Activated CD8-positive, alpha-beta T cell treated with anti-CD3 and anti-CD28 coated beads, Interleukin-2, amount 10 ng/mL, durations not matched to agents 7 days and 5 days (primary cell): ENCODE measurements at regions not wholly inside any gene's neighbourhood (a gene's known extent, or its start where the extent isn't known, plus 50 kb on each side); places are given as distances from the start of the nearest gene placed in this dataset.
"Not testable (repeated sequence)": the region's sequence is repeated elsewhere in the genome, so short reads cannot be mapped to it uniquely, and the experiment has no call there.

Experiments
- ATAC-seq: fragments of 150-1000 bp; cut with Tn5 transposase; one replicate; pipeline ENCODE4 v1.10.0; 2021; ENCODE audit warnings: moderate library complexity
- CTCF ChIA-PET: fragments of 350-600 bp; sonication (Branson Sonifier 250); formaldehyde crosslinking; loops from one replicate; lab custom pipeline; 2021; ENCODE audit warnings: antibody characterized with exemption; lab: Charles Lee
- POLR2A ChIA-PET: fragments of 350-600 bp; sonication (Branson Sonifier 250); formaldehyde crosslinking; loops from one replicate; lab custom pipeline; 2021; ENCODE audit warnings: antibody characterized with exemption; lab: Charles Lee
- DNase-seq: peaks from one replicate; pipeline ENCODE4 v3.0.0-alpha.2; 2020
- H3K27ac Mint-ChIP-seq: one replicate; pipeline ENCODE4 v1.8.0; 2021; ENCODE audit warnings: mild to moderate bottlenecking, mixed read lengths
- H3K27me3 Mint-ChIP-seq: one replicate; pipeline ENCODE4 v1.8.0; 2021; ENCODE audit warnings: low read depth, mixed read lengths
- H3K36me3 Mint-ChIP-seq: one replicate; pipeline ENCODE4 v1.8.0; 2021; ENCODE audit warnings: low read depth, mixed read lengths
- H3K4me1 Mint-ChIP-seq: one replicate; pipeline ENCODE4 v1.8.0; 2021; ENCODE audit warnings: low read depth, mixed read lengths
- H3K4me3 Mint-ChIP-seq: one replicate; pipeline ENCODE4 v1.8.0; 2021; ENCODE audit warnings: mild to moderate bottlenecking, mixed read lengths
- H3K9me3 Mint-ChIP-seq: one replicate; pipeline ENCODE4 v1.8.0; 2022; ENCODE audit warnings: mixed read lengths; ENCODE audit not compliant: insufficient read depth

DNA sequence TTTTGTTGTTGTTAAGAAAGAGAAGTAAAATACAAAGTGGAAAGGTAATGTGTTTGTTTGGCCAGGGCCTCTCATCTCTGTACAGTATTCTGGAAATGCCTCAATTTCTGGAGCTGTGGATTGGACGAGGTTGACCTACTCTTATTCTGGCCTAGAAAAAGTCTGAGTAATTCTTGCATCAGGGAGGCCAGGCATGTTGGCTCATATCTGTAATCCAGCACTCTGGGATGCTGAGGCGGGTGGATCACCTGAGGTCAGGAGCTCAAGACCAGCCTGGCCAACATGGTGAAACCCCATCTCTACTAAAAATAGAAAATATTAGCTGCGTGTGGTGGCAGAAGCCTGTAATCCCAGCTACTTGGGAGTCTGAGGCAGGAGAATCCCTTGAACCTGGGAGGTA lies 259.8 kb downstream of the NPIPA7 start:
- POLR2A ChIA-PET, H3K27ac Mint-ChIP-seq, H3K27me3 Mint-ChIP-seq, H3K4me3 Mint-ChIP-seq, H3K4me1 Mint-ChIP-seq, CTCF ChIA-PET, H3K9me3 Mint-ChIP-seq, ATAC-seq, H3K36me3 Mint-ChIP-seq, DNase-seq: not testable (repeated sequence)

DNA sequence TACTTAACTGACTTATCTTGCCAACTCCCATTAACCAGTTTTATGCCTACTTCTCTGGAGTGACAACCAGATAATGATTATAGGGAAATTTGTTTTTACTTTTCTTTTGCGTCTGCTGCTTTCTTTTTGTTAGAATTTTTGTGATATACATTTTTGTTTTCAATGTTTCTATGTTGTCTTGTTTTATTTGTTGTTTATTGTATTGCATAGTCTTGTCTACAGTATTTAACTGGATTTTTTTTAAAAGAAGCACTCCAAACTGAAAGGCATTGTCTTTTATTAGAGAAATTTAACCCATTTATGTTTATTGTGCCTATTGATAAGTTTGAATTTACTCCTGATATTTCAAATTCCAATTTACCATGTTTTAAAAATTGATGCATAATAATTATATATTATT lies 264.9 kb downstream of the NPIPA7 start:
- H3K27ac Mint-ChIP-seq, H3K9me3 Mint-ChIP-seq, DNase-seq, POLR2A ChIA-PET, CTCF ChIA-PET, ATAC-seq, H3K36me3 Mint-ChIP-seq, H3K27me3 Mint-ChIP-seq, H3K4me1 Mint-ChIP-seq, H3K4me3 Mint-ChIP-seq: not testable (repeated sequence)

GRCh38 chr16:16648002-16648401 lies 269.1 kb downstream of the NPIPA7 start:
- CTCF ChIA-PET, POLR2A ChIA-PET, DNase-seq, ATAC-seq, H3K27me3 Mint-ChIP-seq, H3K9me3 Mint-ChIP-seq, H3K4me1 Mint-ChIP-seq, H3K36me3 Mint-ChIP-seq, H3K4me3 Mint-ChIP-seq, H3K27ac Mint-ChIP-seq: not testable (repeated sequence)

DNA sequence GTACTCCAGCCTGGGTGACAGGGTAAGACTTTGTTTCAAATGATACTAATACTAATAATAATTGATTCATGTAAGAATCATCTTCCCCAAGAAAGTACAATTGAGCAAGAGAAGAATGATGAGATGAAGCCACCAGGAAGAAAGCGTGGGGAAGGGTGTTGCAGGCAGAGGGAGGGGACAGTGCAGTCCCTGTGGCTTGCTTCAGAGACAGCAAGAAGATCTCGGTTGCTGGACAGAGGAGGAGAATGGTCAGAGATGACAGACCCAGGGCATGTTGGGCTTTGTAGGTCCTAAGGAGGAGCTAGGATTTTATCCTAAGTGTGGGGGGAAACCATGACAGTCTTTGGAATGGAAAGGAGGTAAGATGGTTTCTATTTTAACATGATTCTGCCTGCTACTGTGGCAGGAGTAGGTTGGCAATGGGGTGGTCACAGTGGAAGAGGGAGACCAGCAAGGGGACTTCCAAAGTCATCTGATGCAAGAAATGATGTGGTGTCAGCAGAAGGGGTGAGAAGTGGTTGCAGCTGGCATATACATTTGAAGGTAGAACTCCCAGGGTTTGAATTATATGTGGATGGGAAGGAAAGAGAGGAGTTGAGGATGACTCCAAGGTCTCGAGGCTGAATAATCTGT lies 293.4 kb downstream of the NPIPA7 start:
- POLR2A ChIA-PET, H3K27ac Mint-ChIP-seq, CTCF ChIA-PET, H3K36me3 Mint-ChIP-seq, ATAC-seq, H3K4me1 Mint-ChIP-seq, H3K4me3 Mint-ChIP-seq, DNase-seq, H3K27me3 Mint-ChIP-seq, H3K9me3 Mint-ChIP-seq: not testable (repeated sequence)

- CTCF ChIA-PET, H3K27ac Mint-ChIP-seq, H3K36me3 Mint-ChIP-seq, DNase-seq, H3K9me3 Mint-ChIP-seq, H3K27me3 Mint-ChIP-seq, POLR2A ChIA-PET, H3K4me3 Mint-ChIP-seq, H3K4me1 Mint-ChIP-seq, ATAC-seq: not testable (repeated sequence)
Observed at GRCh38 chr16:16674820-16675219, 295.9 kb downstream of the NPIPA7 start.

DNA sequence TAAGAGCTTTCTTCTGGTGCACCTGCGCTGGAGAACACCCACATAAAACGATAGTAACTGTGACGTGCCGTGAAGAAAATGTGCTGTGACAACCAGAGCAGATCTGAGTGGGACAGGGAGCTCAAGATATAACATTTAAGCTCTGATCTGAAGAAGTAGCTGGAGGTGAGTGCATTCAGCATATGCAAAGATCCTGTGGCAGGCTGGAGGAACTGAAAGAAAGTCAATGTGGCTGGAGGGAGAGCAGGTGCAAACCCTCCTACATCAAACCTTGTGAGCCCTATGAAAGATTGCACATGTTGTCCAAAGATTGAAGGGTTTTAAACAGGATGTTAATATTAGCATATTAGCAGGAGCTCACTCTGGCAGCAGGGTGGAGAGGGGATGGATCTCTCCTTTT lies 342.9 kb downstream of the NPIPA7 start:
- H3K27me3 Mint-ChIP-seq, H3K36me3 Mint-ChIP-seq, CTCF ChIA-PET, H3K4me3 Mint-ChIP-seq, H3K27ac Mint-ChIP-seq, POLR2A ChIA-PET, H3K9me3 Mint-ChIP-seq, DNase-seq, ATAC-seq, H3K4me1 Mint-ChIP-seq: not testable (repeated sequence)

DNA sequence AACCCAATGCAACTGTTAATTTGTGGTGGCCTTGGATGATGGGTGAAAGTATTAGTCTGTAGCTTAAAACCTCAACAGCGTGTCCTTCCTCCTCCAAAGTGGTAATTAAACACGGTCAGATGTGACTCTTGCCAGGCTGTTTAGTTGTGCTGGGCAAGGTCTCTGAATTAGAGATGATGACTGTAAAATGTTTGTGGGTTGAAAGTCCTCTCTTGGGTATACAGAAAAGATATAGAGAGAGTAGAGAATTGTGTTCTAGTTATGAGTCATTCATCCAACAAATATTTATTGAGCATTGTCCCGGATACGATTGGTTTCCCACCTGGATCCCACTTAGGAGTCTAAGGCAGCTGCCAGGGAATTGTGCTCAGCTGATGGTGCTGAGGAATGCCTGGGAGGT lies 343.7 kb downstream of the NPIPA7 start:
- H3K27ac Mint-ChIP-seq, DNase-seq, POLR2A ChIA-PET, H3K36me3 Mint-ChIP-seq, ATAC-seq, H3K4me3 Mint-ChIP-seq, H3K9me3 Mint-ChIP-seq, H3K4me1 Mint-ChIP-seq, CTCF ChIA-PET, H3K27me3 Mint-ChIP-seq: not testable (repeated sequence)

GRCh38 chr16:16723819-16724519 lies 345.0 kb downstream of the NPIPA7 start:
- H3K9me3 Mint-ChIP-seq, H3K27me3 Mint-ChIP-seq, H3K4me1 Mint-ChIP-seq, ATAC-seq, CTCF ChIA-PET, H3K27ac Mint-ChIP-seq, DNase-seq, POLR2A ChIA-PET, H3K4me3 Mint-ChIP-seq, H3K36me3 Mint-ChIP-seq: not testable (repeated sequence)

GRCh38 chr16:16727048-16727447 lies 348.1 kb downstream of the NPIPA7 start:
- H3K36me3 Mint-ChIP-seq, H3K4me1 Mint-ChIP-seq, H3K27me3 Mint-ChIP-seq, ATAC-seq, H3K4me3 Mint-ChIP-seq, CTCF ChIA-PET, H3K9me3 Mint-ChIP-seq, H3K27ac Mint-ChIP-seq, POLR2A ChIA-PET, DNase-seq: not testable (repeated sequence)

DNA sequence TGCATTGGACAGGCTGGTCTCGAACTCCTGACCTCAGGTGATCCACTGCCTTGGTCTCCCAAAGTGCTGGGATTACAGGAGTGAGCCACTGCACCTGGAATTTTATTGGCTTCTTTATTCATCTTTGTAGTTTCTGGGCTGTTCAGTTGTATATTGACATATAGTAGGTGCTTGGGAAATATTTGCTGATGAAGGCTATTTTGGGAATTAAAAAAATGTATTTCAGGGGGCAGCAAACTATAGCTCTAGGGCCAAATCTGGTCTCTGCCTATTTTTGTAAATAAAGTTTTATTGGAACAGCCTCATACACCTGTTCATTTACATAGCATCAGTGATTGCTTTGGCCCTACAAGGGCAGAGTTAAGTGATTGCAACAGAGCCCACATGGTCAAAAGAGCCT lies 363.6 kb downstream of the NPIPA7 start:
- H3K27me3 Mint-ChIP-seq, H3K36me3 Mint-ChIP-seq, DNase-seq, ATAC-seq, H3K9me3 Mint-ChIP-seq, CTCF ChIA-PET, POLR2A ChIA-PET, H3K27ac Mint-ChIP-seq, H3K4me3 Mint-ChIP-seq, H3K4me1 Mint-ChIP-seq: not testable (repeated sequence)

- H3K4me1 Mint-ChIP-seq, CTCF ChIA-PET, DNase-seq, H3K4me3 Mint-ChIP-seq, POLR2A ChIA-PET, H3K27me3 Mint-ChIP-seq, ATAC-seq, H3K9me3 Mint-ChIP-seq, H3K36me3 Mint-ChIP-seq, H3K27ac Mint-ChIP-seq: not testable (repeated sequence)
Observed at GRCh38 chr16:16754992-16755667, 376.2 kb downstream of the NPIPA7 start.

- Mint-ChIP-seq H3K4me1 (no peaks in the 10 kb centered on the region), H3K27me3 (no peaks in the 10 kb centered on the region), H3K9me3 (no peaks in the 10 kb centered on the region), H3K27ac (no peak overlapping the region), H3K4me3 (no peak overlapping the region), H3K36me3 (no peaks in the 10 kb centered on the region)
- ATAC-seq (no peak), DNase-seq (no peak)
- POLR2A ChIA-PET, result no interaction called here
- CTCF ChIA-PET, result no interaction called here
Observed at GRCh38 chr16:16763449-16763848, 384.5 kb downstream of the NPIPA7 start.
